CD14-positive monocyte (primary cell): ENCODE measurements at regions not wholly inside any gene's neighbourhood (a gene's known extent, or its start where the extent isn't known, plus 50 kb on each side); places are given as distances from the start of the nearest gene placed in this dataset.

Experiments
- DNase-seq, 3 donors: peaks; one replicate each; pipeline ENCODE4 v3.0.0-alpha.2; 2011 to 2022
- H2AFZ ChIP-seq: 2 replicates; pipeline ENCODE4 v1.6.0; 2012; ENCODE audit warnings: mild to moderate bottlenecking, low read depth, low read length, inconsistent platforms; ENCODE audit not compliant: insufficient read depth, poor library complexity, severe bottlenecking
- H3K27ac ChIP-seq, 2 donors: 1 replicate in 1 of 2; 2 replicates in 1 of 2; pipeline ENCODE4 v1.5.1; 2012 to 2013; ENCODE audit warnings: low read length in 2 of 2, control low read depth in 1 of 2, inconsistent platforms in 1 of 2, low read depth in 1 of 2, mild to moderate bottlenecking in 1 of 2
- H3K27me3 ChIP-seq, 2 donors: one replicate each; pipeline versions ENCODE4 v1.6.0 to v1.6.1; 2011 to 2013; ENCODE audit warnings: low read length in 2 of 2; ENCODE audit not compliant: control insufficient read depth in 2 of 2, insufficient read depth in 2 of 2
- H3K36me3 ChIP-seq, 2 donors: replicated peaks in 1 of 2; 1 replicate in 1 of 2; 2 replicates in 1 of 2; pipeline versions ENCODE4 v1.5.1 to v1.6.1; 2012 to 2013; ENCODE audit warnings: low read length in 2 of 2, control low read depth in 1 of 2, inconsistent platforms in 1 of 2, mild to moderate bottlenecking in 1 of 2; ENCODE audit not compliant: insufficient read depth in 2 of 2, control insufficient read depth in 1 of 2
- H3K4me1 ChIP-seq, 2 donors: 1 replicate in 1 of 2; 2 replicates in 1 of 2; pipeline versions ENCODE4 v1.5.1 to v1.6.1; 2012 to 2013; ENCODE audit warnings: low read length in 2 of 2, control low read depth in 1 of 2, inconsistent platforms in 1 of 2, mild to moderate bottlenecking in 1 of 2, moderate library complexity in 1 of 2; ENCODE audit not compliant: insufficient read depth in 2 of 2, control insufficient read depth in 1 of 2
- H3K4me2 ChIP-seq: replicated peaks from 2 replicates; pipeline ENCODE3; 2012; ENCODE audit warnings: low read length, moderate library complexity, mild to moderate bottlenecking; ENCODE audit not compliant: poor library complexity, severe bottlenecking; ENCODE audit errors: extremely low read depth
- H3K4me3 ChIP-seq, 3 experiments: fragments of 200-600 bp in 1 of 3; sonication (generic) in 1 of 3; replicated peaks in 1 of 3; 1 replicate in 2 of 3; 2 replicates in 1 of 3; pipeline ENCODE4 v1.5.1; 2011 to 2013; ENCODE audit warnings: low read length in 3 of 3, mild to moderate bottlenecking in 3 of 3, control low read depth in 2 of 3, low read depth in 2 of 3, inconsistent platforms in 1 of 3, moderate library complexity in 1 of 3
- H3K79me2 ChIP-seq: 2 replicates; pipeline ENCODE4 v1.6.0; 2012; ENCODE audit warnings: mild to moderate bottlenecking, control low read depth, inconsistent platforms, low read length, moderate library complexity; ENCODE audit not compliant: insufficient read depth
- H3K9ac ChIP-seq: 2 replicates; pipeline ENCODE4 v1.6.0; 2017; ENCODE audit warnings: low read length, mild to moderate bottlenecking; ENCODE audit not compliant: insufficient read depth, poor library complexity, severe bottlenecking
- H3K9me3 ChIP-seq, 2 donors: replicated peaks in 1 of 2; 1 replicate in 1 of 2; 2 replicates in 1 of 2; pipeline versions ENCODE4 v1.5.1 to v1.6.1; 2012 to 2013; ENCODE audit warnings: low read length in 2 of 2, control low read depth in 1 of 2; ENCODE audit not compliant: control insufficient read depth in 1 of 2, insufficient read depth in 1 of 2
- H4K20me1 ChIP-seq: 2 replicates; pipeline ENCODE4 v1.6.0; 2012; ENCODE audit warnings: mild to moderate bottlenecking, low read length, control low read depth, moderate library complexity; ENCODE audit not compliant: insufficient read depth
- H3K27ac Mint-ChIP-seq, 7 donors: one replicate each; pipeline ENCODE4 v1.8.0; 2020; ENCODE audit warnings: mild to moderate bottlenecking in 7 of 7, mixed read lengths in 7 of 7, moderate library complexity in 6 of 7, inconsistent platforms in 2 of 7
- H3K27me3 Mint-ChIP-seq, 3 donors: one replicate each; pipeline ENCODE4 v1.8.0; 2021 to 2022; ENCODE audit warnings: low read depth in 3 of 3, mild to moderate bottlenecking in 3 of 3, mixed read lengths in 3 of 3, moderate library complexity in 3 of 3, inconsistent platforms in 1 of 3
- H3K36me3 Mint-ChIP-seq, 2 donors: one replicate each; pipeline ENCODE4 v1.8.0; 2020; ENCODE audit warnings: mixed read lengths in 2 of 2, inconsistent platforms in 1 of 2, mild to moderate bottlenecking in 1 of 2
- H3K4me1 Mint-ChIP-seq: one replicate; pipeline ENCODE4 v1.8.0; 2020; ENCODE audit warnings: mild to moderate bottlenecking, mixed read lengths
- H3K4me3 Mint-ChIP-seq, 2 donors: one replicate each; pipeline ENCODE4 v1.8.0; 2020; ENCODE audit warnings: mild to moderate bottlenecking in 2 of 2, mixed read lengths in 2 of 2, moderate library complexity in 1 of 2
- H3K9me3 Mint-ChIP-seq, 7 donors: one replicate each; pipeline ENCODE4 v1.8.0; 2020 to 2022; ENCODE audit warnings: mixed read lengths in 7 of 7, mild to moderate bottlenecking in 6 of 7, moderate library complexity in 6 of 7, inconsistent platforms in 2 of 7
- WGBS: methylation state at CpG from one replicate; pipeline ENCODE4 v1.1.5; 2013; ENCODE audit warnings: missing lambda C conversion rate; ENCODE audit not compliant: insufficient coverage; 5-methylcytosine and 5-hydroxymethylcytosine counted together
- intact Hi-C, 2 donors: fragments of 100-400 bp; cut with micrococcal nuclease; formaldehyde crosslinking; loops; one replicate each; pipeline versions ENCODE4 v1.15.0 to v1.15.1; 2023
- TF ChIP-seq, protein P1 (sequence below): fragments of 200-600 bp; IDR thresholded peaks from one replicate; pipeline ENCODE4 v1.8.0; 2022; ENCODE audit warnings: antibody characterized with exemption, mild to moderate bottlenecking

DNA sequence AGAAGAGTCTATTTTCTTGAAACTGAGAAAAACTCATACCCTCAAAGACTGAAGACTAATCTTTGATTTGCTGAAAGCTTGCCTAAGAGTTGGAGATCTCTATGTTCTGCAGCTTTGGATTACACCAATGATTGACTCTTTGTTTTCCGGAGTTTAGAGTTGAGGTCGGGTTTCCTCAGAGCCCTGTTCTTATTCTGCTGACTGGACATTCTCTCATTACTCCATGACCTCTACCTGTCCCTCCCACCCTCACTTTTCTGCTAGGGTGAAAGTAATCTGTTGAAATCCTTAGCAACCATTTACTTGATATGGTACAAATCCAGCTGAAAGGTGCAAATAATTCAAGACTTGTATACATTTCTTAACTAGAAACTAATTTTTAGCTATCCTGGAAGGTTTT lies 421.5 kb upstream of the FRG1 start:
- H3K9me3 ChIP-seq, result no peaks in the 10 kb centered on the region
- intact Hi-C loops, result no loop called here
- peaks cover 0 to 7% (median 5%) of the 10 kb centered on the region in 7 donors for H3K9me3 Mint-ChIP-seq
- H3K4me1 ChIP-seq, result no peaks in the 10 kb centered on the region
- H3K4me3 Mint-ChIP-seq, result no peak overlapping the region
- no peaks in the 10 kb centered on the region for H3K36me3 Mint-ChIP-seq
- TF ChIP-seq, protein P1, sequence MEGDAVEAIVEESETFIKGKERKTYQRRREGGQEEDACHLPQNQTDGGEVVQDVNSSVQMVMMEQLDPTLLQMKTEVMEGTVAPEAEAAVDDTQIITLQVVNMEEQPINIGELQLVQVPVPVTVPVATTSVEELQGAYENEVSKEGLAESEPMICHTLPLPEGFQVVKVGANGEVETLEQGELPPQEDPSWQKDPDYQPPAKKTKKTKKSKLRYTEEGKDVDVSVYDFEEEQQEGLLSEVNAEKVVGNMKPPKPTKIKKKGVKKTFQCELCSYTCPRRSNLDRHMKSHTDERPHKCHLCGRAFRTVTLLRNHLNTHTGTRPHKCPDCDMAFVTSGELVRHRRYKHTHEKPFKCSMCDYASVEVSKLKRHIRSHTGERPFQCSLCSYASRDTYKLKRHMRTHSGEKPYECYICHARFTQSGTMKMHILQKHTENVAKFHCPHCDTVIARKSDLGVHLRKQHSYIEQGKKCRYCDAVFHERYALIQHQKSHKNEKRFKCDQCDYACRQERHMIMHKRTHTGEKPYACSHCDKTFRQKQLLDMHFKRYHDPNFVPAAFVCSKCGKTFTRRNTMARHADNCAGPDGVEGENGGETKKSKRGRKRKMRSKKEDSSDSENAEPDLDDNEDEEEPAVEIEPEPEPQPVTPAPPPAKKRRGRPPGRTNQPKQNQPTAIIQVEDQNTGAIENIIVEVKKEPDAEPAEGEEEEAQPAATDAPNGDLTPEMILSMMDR, result no peak
- peaks cover 0 to 1% (median 0%) of the 10 kb centered on the region in 3 donors for H3K27me3 Mint-ChIP-seq
- H3K79me2 ChIP-seq, result no peaks in the 10 kb centered on the region
- H3K27ac Mint-ChIP-seq, result no peak overlapping the region
- WGBS, result no CpG with 5 or more reads among the region's 2 CpGs
- H3K36me3 ChIP-seq, result no peaks in the 10 kb centered on the region
- no peak overlapping the region for H2AFZ ChIP-seq
- no peaks in the 10 kb centered on the region for H4K20me1 ChIP-seq
- H3K27me3 ChIP-seq, result no peaks in the 10 kb centered on the region
- H3K4me1 Mint-ChIP-seq, result no peaks in the 10 kb centered on the region
- H3K9ac ChIP-seq, result no peak overlapping the region
- no peak for DNase-seq
- no peak overlapping the region for H3K27ac ChIP-seq
- no peak overlapping the region for H3K4me2 ChIP-seq
- H3K4me3 ChIP-seq, result no peak overlapping the region

DNA sequence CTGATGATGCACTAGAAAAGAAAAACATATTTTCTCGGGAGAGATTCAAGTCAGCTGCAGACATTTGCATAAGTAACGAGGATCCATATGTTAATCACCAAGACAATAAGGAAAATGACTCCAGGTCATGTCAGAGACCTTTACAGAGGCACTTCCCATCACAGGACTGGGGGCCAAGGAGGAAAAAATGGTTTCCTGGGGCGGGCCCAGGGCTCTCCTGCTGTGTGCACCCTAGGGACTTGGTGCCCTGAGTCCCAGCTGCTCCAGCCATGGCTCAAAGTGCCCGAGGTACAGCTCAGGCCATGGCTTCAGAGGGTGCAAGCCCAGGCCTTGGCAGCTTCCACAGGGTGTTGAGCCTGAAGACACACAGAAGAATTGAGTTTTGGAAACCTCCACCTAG lies 415.4 kb upstream of the FRG1 start:
- H3K4me1 Mint-ChIP-seq, result no peaks in the 10 kb centered on the region
- no peak overlapping the region for H3K4me3 Mint-ChIP-seq
- H3K9me3 Mint-ChIP-seq, result peaks cover 19 to 33% (median 24%) of the 10 kb centered on the region in 7 donors
- Histone ChIP-seq H4K20me1 (no peaks in the 10 kb centered on the region), H2AFZ (no peak overlapping the region), H3K36me3 (no peaks in the 10 kb centered on the region), H3K9ac (no peak overlapping the region), H3K9me3 (peaks cover 18 to 19% of the 10 kb centered on the region in 2 donors), H3K27ac (no peak overlapping the region), H3K27me3 (no peaks in the 10 kb centered on the region), H3K4me2 (no peak overlapping the region), H3K79me2 (no peaks in the 10 kb centered on the region), H3K4me3 (no peak overlapping the region), H3K4me1 (no peaks in the 10 kb centered on the region)
- no peaks in the 10 kb centered on the region for H3K27me3 Mint-ChIP-seq
- no peaks in the 10 kb centered on the region for H3K36me3 Mint-ChIP-seq
- intact Hi-C loops, result no loop called here
- DNase-seq, result no peak
- H3K27ac Mint-ChIP-seq, result no peak overlapping the region
- TF ChIP-seq, protein P1, result no peak
- 85% methylated on average over 3 of the region's 4 CpGs for WGBS
